ENCODE measurements at regions not wholly inside any gene's neighbourhood (a gene's known extent, or its start where the extent isn't known, plus 50 kb on each side); places are given as distances from the start of the nearest gene placed in this dataset.

- H3K9me3 ChIP-seq (ENCODE audit: low read depth, low read length): no peaks in the 10 kb centered on the region
- no peak overlapping the region for H3K4me3 ChIP-seq (ENCODE audit: insufficient read depth, low read length)
- H3K4me2 ChIP-seq (ENCODE audit: insufficient read depth, low read length): no peak overlapping the region
- no peaks in the 10 kb centered on the region for H3K36me3 ChIP-seq (ENCODE audit: insufficient read depth, low read length)
- H3K27ac ChIP-seq (ENCODE audit: low read depth, low read length): no peak overlapping the region
- H3K27me3 ChIP-seq (ENCODE audit: insufficient read depth, low read length): no peaks in the 10 kb centered on the region
- H3K79me2 ChIP-seq (ENCODE audit: insufficient read depth, low read length): no peaks in the 10 kb centered on the region
- no peaks in the 10 kb centered on the region for H3K4me1 ChIP-seq (ENCODE audit: insufficient read depth, low read length)
- TF ChIP-seq CTCF (IDR thresholded peaks at IDR 0.05; ENCODE audit: extremely low read depth, low read depth, low read length): no peak
- H2AFZ ChIP-seq (ENCODE audit: low read length): no peak overlapping the region
- no peaks in the 10 kb centered on the region for H4K20me1 ChIP-seq (ENCODE audit: insufficient read depth, low read length)
- DNase-seq (ENCODE audit: insufficient read length, low spot score, missing footprints): no peak
Measured at GRCh38 chr19:30886222-30886621, 463.0 kb downstream of the TSHZ3 start.

- Histone ChIP-seq H3K27ac (ENCODE audit: low read depth, low read length) (no peak overlapping the region), H3K27me3 (ENCODE audit: insufficient read depth, low read length) (no peaks in the 10 kb centered on the region), H3K9me3 (ENCODE audit: low read depth, low read length) (no peaks in the 10 kb centered on the region), H4K20me1 (ENCODE audit: insufficient read depth, low read length) (no peaks in the 10 kb centered on the region), H3K4me2 (ENCODE audit: insufficient read depth, low read length) (no peak overlapping the region), H3K36me3 (ENCODE audit: insufficient read depth, low read length) (no peaks in the 10 kb centered on the region), H3K4me3 (ENCODE audit: insufficient read depth, low read length) (no peak overlapping the region), H3K79me2 (ENCODE audit: insufficient read depth, low read length) (no peaks in the 10 kb centered on the region), H3K4me1 (ENCODE audit: insufficient read depth, low read length) (no peaks in the 10 kb centered on the region), H2AFZ (ENCODE audit: low read length) (no peak overlapping the region)
- no peak for DNase-seq (ENCODE audit: insufficient read length, low spot score, missing footprints)
- TF ChIP-seq CTCF (IDR thresholded peaks at IDR 0.05; ENCODE audit: extremely low read depth, low read depth, low read length): no peak
Measured at GRCh38 chr19:30884146-30884812, 465.0 kb downstream of the TSHZ3 start.

GRCh38 chr19:30883071-30883470 lies 466.2 kb downstream of the TSHZ3 start:
- DNase-seq (ENCODE audit: insufficient read length, low spot score, missing footprints): no peak
- Histone ChIP-seq H3K9me3 (ENCODE audit: low read depth, low read length) (no peaks in the 10 kb centered on the region), H3K4me2 (ENCODE audit: insufficient read depth, low read length) (no peak overlapping the region), H3K79me2 (ENCODE audit: insufficient read depth, low read length) (no peaks in the 10 kb centered on the region), H3K27me3 (ENCODE audit: insufficient read depth, low read length) (no peaks in the 10 kb centered on the region), H3K36me3 (ENCODE audit: insufficient read depth, low read length) (no peaks in the 10 kb centered on the region), H3K27ac (ENCODE audit: low read depth, low read length) (no peak overlapping the region), H2AFZ (ENCODE audit: low read length) (no peak overlapping the region), H3K4me1 (ENCODE audit: insufficient read depth, low read length) (no peaks in the 10 kb centered on the region), H3K4me3 (ENCODE audit: insufficient read depth, low read length) (no peak overlapping the region), H4K20me1 (ENCODE audit: insufficient read depth, low read length) (no peaks in the 10 kb centered on the region)
- TF ChIP-seq CTCF (IDR thresholded peaks at IDR 0.05; ENCODE audit: extremely low read depth, low read depth, low read length): no peak

- TF ChIP-seq CTCF (IDR thresholded peaks at IDR 0.05; ENCODE audit: extremely low read depth, low read depth, low read length): no peak
- H3K27me3 ChIP-seq (ENCODE audit: insufficient read depth, low read length): no peaks in the 10 kb centered on the region
- no peaks in the 10 kb centered on the region for H3K79me2 ChIP-seq (ENCODE audit: insufficient read depth, low read length)
- DNase-seq (ENCODE audit: insufficient read length, low spot score, missing footprints): no peak
- H4K20me1 ChIP-seq (ENCODE audit: insufficient read depth, low read length): no peaks in the 10 kb centered on the region
- no peak overlapping the region for H3K4me3 ChIP-seq (ENCODE audit: insufficient read depth, low read length)
- H3K9me3 ChIP-seq (ENCODE audit: low read depth, low read length): no peaks in the 10 kb centered on the region
- H3K4me1 ChIP-seq (ENCODE audit: insufficient read depth, low read length): no peaks in the 10 kb centered on the region
- H3K36me3 ChIP-seq (ENCODE audit: insufficient read depth, low read length): no peaks in the 10 kb centered on the region
- H3K4me2 ChIP-seq (ENCODE audit: insufficient read depth, low read length): no peak overlapping the region
- H2AFZ ChIP-seq (ENCODE audit: low read length): no peak overlapping the region
- H3K27ac ChIP-seq (ENCODE audit: low read depth, low read length): no peak overlapping the region
Measured at GRCh38 chr19:30882411-30883005, 466.7 kb downstream of the TSHZ3 start.
